GM23248 (cell line): ENCODE measurements at regions not wholly inside any gene's neighbourhood (a gene's known extent, or its start where the extent isn't known, plus 50 kb on each side); places are given as distances from the start of the nearest gene placed in this dataset.

Experiments
- EZH2 ChIP-seq: fragments of 200-600 bp; sonication (generic); IDR thresholded peaks from 2 replicates; pipeline ENCODE4 v1.6.1; 2018; ENCODE audit warnings: antibody characterized with exemption, mild to moderate bottlenecking; ENCODE audit not compliant: insufficient read depth, poor library complexity, severe bottlenecking
- EZH2phosphoT487 ChIP-seq: fragments of 200-600 bp; sonication (generic); IDR thresholded peaks from 2 replicates; pipeline ENCODE4 v1.6.1; 2018; ENCODE audit warnings: antibody characterized with exemption, moderate library complexity, mild to moderate bottlenecking, low read depth; ENCODE audit not compliant: insufficient read depth

DNA sequence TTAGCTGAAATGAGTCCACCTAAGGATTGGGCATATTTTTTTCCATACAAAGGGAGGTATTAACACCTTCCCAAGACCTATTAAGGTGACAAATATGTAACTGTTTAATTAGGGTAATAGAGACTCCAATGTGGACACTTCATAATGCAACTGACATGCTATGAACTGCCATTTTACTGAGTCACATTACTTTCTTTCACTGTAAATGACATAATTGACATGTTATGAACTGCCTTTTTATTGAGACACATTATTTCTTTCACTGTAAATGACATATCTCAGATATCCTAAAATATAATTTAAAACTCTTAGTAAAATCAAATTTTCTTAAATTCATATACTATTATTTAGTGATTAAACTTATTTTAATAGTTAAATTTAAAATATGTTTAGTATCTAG is 528.8 kb upstream of the PCDH15 start:
- TF ChIP-seq EZH2 = no peak
- no peak for TF ChIP-seq EZH2phosphoT487
